Embryonic facial prominence (tissue), 1 donor: ENCODE measurements at regions not wholly inside any gene's neighbourhood (a gene's known extent, or its start where the extent isn't known, plus 50 kb on each side); places are given as distances from the start of the nearest gene placed in this dataset.

Experiments
- DNase-seq: peaks from one replicate; pipeline ENCODE4 v3.0.0-alpha.2; 2016; ENCODE audit errors: extremely low spot score

DNA sequence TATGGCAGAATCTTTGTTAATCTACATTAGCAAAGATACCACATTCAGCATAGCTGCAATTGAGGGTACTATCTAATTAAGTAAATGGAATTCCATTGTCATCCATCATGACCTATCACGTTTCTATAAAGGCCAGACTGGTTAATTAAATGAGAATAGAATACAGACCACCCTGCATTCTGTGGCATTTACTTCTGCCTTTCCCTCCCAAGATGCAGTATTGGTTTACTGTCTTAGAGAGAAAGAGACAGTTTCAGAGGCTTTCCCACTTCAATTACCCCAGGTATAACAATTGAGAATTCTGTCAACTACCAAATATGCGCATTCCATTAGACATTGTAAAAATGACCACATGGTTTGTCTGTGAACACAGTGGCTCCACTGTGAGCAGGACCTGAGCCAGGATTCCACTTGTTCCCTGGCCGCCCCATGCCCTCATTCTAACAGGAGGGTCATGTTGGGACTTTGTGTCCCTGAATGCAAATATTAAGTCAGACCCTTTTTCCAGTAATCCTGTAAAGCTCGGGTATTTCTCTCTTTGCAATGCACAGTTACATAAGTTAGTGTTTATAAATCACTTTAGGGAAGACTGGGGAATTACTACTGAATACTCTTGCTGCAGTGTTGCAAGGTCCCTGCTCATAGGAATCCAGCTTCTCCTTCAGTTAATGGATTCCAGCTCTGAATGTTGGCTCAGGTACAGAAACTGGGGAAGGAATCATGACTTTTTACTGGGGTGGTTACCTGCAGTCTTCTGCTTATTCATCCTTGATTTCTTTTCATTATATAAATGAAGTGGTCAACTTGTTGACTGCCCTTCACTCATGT, 261.0 kb downstream of the PDGFC start:
- DNase-seq, result no peak

DNA sequence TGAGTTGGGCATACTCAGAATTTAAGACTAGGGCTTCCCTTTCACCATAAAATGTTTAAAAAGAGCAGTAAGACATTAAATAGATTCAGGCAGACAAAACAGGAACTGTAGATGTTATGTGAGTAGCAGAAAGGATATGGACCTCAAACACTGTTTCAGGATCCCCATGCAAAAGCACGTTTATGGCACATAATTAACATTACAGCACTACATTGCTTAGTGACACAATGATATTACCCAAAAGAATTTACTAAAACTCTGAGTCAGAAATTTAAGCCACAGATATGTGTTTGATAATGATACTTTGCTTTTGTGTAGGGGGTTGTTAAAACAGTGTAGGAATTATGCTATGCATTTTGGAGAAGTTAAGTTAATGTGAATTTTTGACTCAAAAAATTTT, 266.3 kb downstream of the PDGFC start:
- no peak for DNase-seq

DNA sequence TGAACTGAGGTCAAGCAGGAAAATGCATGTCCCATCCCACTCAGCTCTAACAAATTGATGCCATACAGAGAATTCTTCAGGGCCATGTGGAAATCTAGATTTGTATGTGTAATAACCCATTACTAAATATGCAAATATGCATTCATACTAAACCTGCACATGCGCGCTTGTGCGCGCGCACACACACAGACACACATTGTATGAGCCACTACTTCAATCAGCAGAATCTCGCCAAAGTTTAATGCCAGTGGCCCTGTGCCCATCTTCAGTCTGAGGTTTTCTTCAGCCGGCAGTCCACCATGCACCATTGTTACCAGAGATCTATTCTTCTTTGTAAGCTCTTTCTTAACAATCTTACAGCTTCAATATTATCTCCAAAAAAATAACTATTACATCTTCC, 276.4 kb downstream of the PDGFC start:
- DNase-seq, result no peak

DNA sequence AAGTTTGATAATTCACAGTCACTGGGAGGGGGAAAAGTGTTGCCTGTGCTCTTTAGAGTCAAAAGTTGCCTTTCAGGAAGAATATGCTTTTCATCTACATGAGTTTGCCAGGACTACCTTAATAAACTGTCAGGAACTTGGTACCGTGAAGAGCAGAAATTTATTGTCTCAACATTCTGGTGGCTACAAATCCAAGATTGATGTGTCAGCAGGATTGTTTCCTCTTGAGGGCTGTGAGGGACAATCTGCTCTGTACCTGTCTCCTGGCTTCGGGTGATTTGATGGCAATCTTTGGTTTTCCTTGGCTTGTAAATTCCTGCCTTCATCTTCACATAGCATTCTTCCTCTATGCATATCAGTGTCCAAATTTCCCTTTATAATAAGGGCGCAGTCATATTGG, 277.2 kb downstream of the PDGFC start:
- no peak for DNase-seq

DNA sequence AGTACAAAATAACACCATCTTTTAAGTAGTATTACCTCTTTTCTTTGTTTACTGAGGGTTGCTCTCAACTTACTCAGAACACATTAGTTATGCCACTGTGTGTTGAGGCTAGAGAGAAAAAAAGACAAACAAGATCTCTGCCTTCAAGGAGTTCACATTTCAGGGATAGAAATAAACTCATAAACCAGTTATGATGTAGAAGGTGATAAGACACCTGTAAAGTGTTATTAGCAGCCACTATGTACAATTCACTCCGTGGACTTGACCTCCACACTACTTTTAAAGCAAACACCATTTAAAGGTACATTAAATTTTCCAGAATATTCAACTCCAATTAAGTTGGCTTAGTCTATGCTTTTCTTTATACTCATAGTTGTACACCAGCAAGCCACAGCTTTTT, 278.0 kb downstream of the PDGFC start:
- DNase-seq, result no peak

DNA sequence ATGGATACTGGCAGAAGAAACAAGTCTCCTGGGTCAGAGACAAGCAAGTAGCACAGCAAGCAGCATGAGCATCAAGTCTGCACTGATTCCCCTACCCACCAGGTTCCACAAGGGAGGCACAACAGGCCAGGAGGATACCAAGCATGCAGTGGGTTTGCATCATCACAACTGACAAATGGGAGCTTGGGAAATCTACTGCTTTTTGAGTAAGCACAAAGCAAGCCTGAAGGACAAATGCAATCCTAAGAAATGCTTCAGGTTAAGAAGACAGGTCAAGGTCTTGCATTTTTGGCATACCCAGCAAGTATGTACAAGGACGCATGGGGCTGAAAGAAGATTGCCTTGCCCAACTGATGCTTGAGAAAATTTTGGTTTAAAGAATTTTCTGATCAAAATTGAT, 279.6 kb downstream of the PDGFC start:
- DNase-seq, result no peak

DNA sequence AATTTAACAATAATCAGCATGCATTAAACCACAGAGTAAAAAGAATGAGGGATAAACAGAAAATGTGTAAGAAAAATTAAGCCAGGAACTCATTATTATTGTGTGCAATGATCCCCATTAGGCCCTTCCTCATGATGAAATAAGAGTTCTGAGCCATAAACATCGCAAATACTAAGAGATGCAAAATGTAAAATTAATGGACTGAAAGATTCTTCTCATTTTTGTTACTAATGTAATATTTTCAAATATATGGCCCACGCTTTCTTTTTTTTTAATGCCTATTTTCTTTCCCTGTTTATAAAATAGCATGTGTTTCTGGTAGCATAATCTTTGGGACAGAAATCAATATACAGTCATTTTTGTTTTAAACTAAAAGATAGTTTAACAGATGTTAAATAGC, 281.0 kb downstream of the PDGFC start:
- DNase-seq, result no peak

DNA sequence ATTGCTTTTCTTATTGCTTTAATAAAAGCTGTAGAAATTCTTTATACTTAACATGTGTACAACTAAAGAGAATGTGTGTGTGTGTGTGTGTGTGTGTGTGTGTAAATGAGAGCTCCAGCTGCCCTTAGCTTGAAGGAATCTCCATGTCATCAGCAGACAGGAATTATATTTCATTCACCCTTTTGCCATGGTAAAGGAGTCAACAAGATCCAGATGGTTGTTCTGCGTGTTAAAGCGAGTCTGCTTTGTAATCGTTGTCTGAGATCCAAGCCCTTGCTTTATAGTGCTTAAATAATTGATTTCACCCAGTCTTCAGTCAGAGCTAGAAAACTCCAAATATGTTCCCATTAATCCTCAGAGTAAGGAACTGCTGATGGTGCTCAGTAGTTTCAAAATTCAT, 285.5 kb downstream of the PDGFC start:
- DNase-seq, result peak; percentile 87

DNA sequence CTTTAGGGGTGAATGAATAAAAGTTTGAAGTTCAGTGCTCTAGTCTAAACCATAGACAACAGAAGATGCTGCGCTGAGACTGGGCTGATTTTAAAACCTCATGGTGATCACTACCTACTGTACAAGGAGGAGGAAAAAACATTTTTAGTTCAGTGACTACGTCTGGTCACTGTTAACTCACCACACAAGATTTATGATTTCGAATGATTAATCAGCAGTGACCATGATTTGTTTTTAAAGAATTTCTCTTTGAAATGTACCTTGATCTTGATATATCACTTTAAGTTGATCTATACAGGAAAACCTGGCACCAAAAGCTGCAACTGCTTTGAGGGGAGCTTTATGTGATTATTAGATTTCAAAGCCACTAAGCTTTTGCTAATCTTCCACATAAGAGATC, 286.3 kb downstream of the PDGFC start:
- DNase-seq, result no peak

DNA sequence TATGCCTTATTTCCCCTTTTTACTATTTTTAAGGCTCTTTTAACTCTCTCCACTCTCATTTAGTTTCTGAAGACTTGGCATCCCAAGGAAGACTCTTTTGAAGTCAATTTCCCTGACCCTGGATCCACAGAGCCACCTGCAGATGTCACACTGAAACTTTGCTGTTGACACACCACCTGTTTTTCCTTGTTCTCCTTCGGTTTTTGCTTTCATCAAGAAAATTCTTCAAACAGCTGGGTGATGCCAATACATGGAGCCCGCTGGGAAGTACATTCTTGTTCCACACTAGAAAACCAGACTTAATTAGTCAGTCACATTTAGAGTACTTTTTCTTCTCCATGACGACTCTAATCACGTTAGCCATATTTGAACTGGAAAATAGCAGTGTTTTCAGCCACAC, 293.9 kb downstream of the PDGFC start:
- DNase-seq, result no peak

DNA sequence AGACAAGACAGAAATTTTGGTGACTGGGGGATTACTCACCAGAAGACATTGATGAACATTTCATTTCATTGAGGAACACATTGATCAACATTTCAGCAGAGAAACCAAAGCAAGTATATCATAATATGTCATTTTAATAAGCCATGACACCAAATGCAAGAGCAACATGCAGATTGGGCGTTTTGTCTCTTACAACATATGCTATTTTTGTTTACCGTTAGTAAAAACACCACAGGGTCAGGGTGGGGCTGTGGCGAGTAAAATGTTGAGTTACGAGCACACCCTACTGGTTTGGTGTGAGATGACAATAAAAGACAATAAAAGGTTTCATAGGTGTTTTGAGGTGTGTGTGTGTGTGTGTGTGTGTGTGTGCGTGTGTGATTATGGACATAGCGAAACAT, 294.5 kb downstream of the PDGFC start:
- DNase-seq, result no peak

DNA sequence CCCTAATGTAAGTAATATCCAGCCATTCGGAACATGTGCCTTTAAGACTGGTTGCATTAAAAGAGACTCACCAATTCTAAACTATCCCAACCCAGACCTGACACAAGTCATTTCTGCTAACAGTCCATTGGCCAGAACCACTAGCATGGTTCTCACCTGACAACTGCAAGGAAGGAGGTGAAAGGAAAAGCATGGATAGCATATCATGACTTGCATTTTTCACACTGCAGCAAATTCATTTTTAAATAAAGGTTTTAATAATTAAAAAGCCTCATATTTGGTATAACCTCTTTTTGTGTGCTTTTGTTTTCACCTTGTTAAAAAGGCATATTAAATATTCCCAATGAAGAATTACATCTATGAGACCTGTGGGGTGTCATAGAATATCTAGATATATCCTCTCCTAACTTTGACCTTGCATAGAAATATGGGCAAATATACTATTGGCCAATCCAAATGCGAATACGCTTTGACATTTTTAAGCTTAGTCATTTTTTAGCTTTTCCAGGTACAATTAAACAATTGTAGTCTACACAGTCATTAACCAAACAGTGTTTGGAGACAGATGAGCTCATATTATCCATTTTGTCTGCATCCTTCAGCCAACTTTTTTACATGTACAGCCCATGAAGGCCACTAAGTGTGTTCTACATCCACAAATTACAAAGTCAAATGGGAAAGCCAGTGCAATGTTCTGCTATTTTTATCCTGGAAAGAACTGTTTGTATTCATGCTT, 295.3 kb downstream of the PDGFC start:
- no peak for DNase-seq

DNA sequence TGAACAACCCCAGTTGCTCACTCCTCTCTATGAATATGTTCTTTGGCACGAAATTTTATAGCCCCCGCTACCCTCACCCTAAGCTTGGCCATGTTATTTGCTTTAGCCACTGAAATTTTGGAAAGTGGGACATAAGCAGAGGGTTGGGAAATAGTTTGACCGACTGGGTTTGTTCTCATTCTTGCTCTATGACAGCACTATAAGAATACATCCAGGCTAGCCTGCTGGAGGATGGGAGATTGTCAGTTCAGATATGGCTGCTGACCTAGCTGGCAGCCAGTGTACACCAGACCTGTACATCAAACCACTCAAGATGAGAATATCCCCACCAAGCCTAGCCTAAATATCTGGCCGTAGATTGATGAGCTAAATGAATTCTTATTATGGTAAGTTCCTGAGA, 298.1 kb downstream of the PDGFC start:
- DNase-seq, result no peak

DNA sequence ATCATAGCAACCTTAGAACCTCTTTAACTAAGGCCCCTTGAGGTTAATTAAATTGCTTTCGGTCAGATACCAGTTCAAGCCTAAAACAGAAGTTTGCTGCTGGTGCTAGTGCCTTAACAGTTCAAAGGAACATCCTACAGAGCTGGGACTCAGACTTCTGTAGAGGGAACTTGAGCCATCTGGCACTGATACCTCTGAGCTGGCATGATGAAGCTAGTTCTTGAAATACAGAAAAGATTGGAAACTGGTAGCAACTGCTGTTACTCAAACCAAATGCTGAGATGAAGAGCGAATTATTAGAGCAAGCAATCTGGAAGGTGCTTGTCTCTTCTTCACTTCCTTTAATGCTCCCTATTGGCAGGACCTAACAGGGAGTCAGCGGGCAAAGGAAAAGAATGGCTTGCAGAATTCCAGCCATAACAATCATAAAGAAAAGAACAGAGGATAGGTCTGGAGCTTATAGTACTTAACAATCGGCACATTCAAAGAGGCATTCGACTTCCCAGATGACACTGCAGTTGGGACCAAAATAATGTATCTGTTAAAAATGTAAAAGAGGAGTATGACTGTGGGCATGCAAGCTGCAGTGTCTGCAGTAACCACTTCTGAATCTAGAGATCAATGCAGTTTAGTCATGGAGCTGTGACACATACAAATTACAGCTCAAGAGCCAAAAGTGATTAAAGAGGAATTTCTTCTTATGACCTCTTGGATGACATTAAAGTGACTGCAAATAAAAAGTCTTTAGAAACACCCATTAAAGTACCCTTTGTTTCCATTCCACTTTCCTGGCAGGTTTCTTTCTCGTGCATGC, 298.9 kb downstream of the PDGFC start:
- DNase-seq, result no peak

DNA sequence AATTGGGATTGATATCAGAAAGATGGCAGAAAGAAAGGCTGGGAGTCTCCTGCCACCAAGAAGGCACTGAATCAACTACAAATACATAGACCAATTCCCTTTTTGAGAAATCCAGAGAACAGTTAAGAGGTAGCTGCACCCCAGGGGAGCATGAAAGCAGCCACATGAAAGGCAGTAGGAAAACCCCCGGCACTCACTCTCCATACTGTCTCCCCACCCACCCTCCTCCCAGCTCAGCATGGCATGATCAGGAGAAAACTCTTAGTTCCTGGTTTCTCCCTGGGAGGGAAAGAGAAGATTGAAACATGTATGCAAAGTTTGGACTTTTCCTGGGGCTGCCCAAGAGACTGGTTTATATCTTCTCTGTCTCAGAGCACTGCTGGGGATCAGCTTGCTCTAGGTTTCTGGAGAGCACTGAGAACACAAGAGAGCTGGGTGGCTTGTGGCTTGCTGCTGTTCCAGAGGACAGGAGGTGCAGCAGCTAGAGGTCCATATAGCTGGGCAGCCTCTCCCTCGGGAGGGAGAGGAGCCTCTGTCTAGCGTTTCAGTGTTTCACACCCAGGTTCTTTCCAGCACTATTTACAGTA, 305.7 kb downstream of the PDGFC start:
- no peak for DNase-seq

DNA sequence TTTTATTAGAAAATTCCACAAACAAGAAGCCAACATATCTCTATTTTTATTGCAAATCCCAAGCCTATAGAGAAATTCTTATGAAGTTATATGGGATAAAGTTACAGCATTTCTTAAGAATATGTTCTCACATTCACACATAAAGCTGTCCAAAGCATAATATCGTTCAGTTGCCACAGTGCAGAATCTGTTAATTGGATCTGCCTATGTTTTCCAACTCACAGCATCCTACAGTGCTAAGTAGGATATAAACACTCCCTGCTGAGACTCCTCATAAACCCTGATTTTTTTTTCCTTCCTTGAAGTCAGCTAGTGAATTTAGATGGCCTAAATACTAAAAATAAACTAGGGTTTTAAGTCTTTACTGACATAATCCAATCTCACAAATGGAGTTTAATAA, 307.9 kb downstream of the PDGFC start:
- no peak for DNase-seq

DNA sequence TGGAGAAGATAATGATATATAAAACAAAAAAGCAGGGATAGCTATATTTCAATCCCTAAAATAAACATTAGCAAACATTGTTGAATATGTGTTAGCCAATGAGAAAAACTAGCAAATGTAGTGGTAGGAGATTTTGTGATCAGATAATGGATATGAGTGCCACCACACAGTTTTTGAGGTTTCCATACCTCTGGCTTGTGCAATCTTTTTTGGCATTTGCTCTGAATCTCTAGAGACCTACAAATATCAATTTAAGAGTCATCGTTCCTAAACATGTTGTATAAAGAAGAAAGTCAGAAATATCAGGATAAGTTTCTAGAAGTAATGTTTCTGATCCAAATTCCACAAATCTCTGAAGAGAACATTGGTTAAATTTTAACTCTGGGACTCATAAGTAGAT, 308.7 kb downstream of the PDGFC start:
- no peak for DNase-seq

DNA sequence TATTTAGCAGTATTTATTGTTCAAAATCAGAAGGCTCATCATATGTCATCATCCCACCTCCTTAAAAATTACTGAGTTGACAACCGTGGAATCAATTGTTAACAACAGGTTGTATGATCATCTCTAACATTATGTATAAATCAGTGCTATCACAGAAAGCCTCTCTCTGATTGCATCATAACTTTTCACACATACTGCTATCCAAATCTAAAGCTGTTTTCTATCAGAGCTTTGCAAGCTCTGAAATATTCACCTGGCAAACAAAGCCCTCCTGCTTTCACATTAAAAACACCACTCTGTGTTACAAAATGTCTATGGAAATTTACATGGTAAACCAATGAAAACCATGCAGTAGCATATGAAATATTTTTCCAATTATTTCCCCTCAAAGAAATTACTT, 310.0 kb downstream of the PDGFC start:
- no peak for DNase-seq

DNA sequence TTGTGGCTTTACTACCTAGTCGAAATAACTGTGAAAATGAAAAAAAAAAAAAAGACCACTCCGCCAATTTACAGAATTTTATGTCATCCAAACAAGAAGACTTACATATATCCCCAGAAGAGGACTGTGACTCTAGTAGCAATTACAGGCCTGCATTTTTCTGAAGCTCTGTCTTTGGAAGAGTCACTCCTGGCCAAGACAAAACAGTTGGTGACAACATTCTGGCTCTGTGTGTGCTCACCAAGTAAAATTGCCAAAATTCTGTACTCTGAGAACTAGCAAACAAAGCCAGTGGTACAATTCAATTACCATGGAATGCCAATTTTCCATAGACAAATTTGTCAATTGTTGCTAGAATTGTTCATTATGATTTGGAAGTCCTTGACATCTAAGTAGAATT, 311.1 kb downstream of the PDGFC start:
- DNase-seq, result no peak

DNA sequence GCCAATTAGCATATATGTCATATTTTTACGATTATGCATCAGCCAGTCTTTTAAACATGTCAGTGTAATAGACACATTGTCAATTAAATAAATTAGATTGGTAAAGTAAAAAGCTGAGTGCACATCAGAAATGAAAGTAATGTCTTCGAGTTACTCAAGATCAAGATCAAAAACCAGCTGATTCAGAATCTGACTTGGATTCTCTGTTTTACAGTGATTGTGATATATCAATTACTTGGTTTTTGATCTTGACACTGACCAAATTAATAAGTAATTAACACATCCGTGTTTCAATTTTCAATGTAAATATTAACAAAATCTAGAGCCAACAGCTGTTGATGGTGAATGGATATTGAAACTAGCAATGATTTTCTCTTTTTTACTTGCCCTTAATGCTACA, 311.6 kb downstream of the PDGFC start:
- DNase-seq, result no peak

DNA sequence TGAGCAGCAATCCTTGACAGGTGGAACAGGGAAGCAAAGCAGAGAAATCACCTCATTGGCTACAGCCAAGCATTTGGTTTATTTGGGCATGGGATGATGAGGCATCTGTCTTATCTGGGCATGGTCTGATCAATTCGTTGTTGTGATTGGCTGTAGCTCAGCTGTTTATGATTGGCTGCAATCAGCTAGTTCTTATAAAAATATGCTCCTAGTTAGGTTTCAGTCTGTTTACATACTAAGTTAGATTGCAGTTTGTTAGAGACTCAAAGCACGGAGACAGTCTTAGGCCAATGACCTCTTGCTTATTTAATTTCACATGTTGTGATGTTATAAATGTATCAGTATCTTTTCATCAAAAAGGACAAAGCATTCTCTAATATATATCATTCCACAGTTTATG, 312.0 kb downstream of the PDGFC start:
- no peak for DNase-seq

DNA sequence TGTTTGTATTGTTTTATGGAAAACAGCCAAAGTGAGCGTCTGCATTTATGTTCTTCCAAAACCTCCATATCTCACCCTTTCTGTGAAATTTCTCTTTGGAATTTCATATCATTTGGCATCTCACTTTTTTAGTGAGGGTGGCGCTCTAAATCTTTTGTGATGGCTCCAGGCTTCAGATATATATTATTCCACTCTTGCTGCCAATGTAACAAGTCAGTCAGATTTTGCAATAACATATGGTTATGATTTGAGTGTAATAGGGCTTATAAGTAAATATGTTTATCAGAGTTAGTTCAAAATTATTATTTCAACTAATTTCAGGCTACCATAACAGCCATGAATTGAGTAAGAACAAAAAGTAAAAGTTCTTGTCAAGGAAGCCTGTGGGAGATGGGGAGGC, 314.7 kb downstream of the PDGFC start:
- DNase-seq, result no peak
